Ishikawa (cell line): ENCODE measurements at regions not wholly inside any gene's neighbourhood (a gene's known extent, or its start where the extent isn't known, plus 50 kb on each side); places are given as distances from the start of the nearest gene placed in this dataset.

ENCODE experiments used
- CEBPB ChIP-seq: IDR thresholded peaks from 2 replicates; pipeline ENCODE4 v1.6.1; 2012
- CREB1 ChIP-seq: IDR thresholded peaks from 2 replicates; pipeline ENCODE4 v1.6.1; 2012; ENCODE audit warnings: low read depth
- EGR1 ChIP-seq: IDR thresholded peaks from 2 replicates; pipeline ENCODE4 v1.6.1; 2012
- EP300 ChIP-seq: IDR thresholded peaks from 2 replicates; pipeline ENCODE4 v1.6.1; 2012; ENCODE audit warnings: borderline replicate concordance
- FOXM1 ChIP-seq: IDR thresholded peaks from 2 replicates; pipeline ENCODE4 v1.6.1; 2012; ENCODE audit warnings: low read depth, borderline replicate concordance
- NFIC ChIP-seq: IDR thresholded peaks from 2 replicates; pipeline ENCODE4 v1.6.1; 2012
- RAD21 ChIP-seq: IDR thresholded peaks from 2 replicates; pipeline ENCODE4 v1.6.1; 2012; ENCODE audit warnings: low read depth
- TAF1 ChIP-seq: IDR thresholded peaks from 2 replicates; pipeline ENCODE4 v1.6.1; 2012; ENCODE audit warnings: low read depth, mild to moderate bottlenecking
- TCF12 ChIP-seq: IDR thresholded peaks from 2 replicates; pipeline ENCODE4 v1.6.1; 2012; ENCODE audit warnings: low read depth
- TEAD4 ChIP-seq: IDR thresholded peaks from 2 replicates; pipeline ENCODE4 v1.6.1; 2012
- YY1 ChIP-seq: IDR thresholded peaks from 2 replicates; pipeline ENCODE4 v1.6.1; 2012; ENCODE audit warnings: low read depth
- ZBTB7A ChIP-seq: IDR thresholded peaks from 2 replicates; pipeline ENCODE4 v1.6.1; 2012; ENCODE audit warnings: low read depth
- TF ChIP-seq, protein P1 (sequence below): IDR thresholded peaks from 2 replicates; pipeline ENCODE4 v1.6.1; 2012; ENCODE audit warnings: low read depth, mild to moderate bottlenecking
- TF ChIP-seq, protein P2 (sequence below): IDR thresholded peaks from 2 replicates; pipeline ENCODE4 v1.6.1; 2012
- TF ChIP-seq, protein P3 (sequence below): IDR thresholded peaks from 2 replicates; pipeline ENCODE4 v1.6.1; 2012

DNA sequence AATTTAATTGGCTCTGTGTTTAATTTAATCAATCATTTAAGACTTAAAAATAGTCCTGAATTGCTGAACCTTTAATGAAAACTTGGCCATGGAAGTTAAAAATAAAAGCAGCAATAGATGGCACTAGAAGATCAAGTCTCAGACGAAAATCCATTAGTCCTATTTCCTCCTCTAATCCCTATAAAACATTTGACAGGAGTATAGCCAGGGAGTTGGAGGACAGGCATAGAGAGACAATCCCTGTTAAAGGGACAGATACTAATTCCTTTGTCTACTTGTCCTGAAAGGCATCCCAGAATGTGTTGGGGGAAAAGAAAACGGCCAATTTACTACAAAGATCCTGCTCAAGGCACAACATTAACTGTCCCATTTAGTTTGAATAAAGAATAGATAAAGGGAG lies 276.3 kb upstream of the TACR3 start:
- no peak for TF ChIP-seq EGR1
- TF ChIP-seq RAD21 = peak; percentile 56
- no peak for TF ChIP-seq CREB1

DNA sequence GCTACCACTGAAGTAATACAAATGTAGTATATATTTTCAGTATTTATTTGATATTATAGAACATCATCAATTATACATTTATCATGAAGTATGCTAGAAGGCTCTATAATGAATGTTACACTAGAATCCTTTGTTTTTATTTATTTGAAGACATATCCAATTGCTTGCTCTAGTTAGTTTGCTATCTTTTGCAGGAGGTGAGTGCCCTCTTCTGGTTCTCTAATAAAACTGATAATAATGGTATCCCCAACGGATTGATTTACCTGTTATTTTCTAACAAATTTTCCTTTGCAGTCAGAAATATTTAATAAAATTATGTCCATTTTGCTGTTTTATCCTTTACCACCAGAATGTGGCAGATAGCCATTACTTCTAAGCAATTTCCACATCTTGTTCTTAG lies 274.3 kb upstream of the TACR3 start:
- TF ChIP-seq ZBTB7A = no peak
- TF ChIP-seq TEAD4 = no peak
- peak; percentile 55 for TF ChIP-seq RAD21

DNA sequence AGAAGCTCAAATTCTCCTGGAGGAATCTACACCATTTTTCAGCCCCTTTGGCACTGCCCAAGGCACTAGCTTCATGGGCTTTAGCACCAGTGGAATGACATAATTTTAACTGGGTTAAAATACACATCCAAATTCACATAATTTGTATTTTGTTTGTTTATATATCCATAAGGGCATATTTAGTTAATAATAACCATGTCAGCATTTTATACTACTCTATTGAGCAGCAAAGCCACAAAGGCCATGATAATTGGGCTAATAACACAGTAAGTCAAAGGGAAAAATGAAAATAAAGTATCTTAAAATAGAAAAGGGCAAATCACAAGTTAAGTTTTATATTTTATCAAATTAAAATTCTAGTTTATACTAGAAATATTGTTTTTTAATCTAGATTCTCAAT lies 262.7 kb upstream of the TACR3 start:
- TF ChIP-seq NFIC (no peak), CREB1 (no peak), YY1 (no peak), EP300 (no peak), CEBPB (no peak), TEAD4 (no peak), TCF12 (no peak), ZBTB7A (no peak), FOXM1 (no peak)
- TF ChIP-seq, protein P1, sequence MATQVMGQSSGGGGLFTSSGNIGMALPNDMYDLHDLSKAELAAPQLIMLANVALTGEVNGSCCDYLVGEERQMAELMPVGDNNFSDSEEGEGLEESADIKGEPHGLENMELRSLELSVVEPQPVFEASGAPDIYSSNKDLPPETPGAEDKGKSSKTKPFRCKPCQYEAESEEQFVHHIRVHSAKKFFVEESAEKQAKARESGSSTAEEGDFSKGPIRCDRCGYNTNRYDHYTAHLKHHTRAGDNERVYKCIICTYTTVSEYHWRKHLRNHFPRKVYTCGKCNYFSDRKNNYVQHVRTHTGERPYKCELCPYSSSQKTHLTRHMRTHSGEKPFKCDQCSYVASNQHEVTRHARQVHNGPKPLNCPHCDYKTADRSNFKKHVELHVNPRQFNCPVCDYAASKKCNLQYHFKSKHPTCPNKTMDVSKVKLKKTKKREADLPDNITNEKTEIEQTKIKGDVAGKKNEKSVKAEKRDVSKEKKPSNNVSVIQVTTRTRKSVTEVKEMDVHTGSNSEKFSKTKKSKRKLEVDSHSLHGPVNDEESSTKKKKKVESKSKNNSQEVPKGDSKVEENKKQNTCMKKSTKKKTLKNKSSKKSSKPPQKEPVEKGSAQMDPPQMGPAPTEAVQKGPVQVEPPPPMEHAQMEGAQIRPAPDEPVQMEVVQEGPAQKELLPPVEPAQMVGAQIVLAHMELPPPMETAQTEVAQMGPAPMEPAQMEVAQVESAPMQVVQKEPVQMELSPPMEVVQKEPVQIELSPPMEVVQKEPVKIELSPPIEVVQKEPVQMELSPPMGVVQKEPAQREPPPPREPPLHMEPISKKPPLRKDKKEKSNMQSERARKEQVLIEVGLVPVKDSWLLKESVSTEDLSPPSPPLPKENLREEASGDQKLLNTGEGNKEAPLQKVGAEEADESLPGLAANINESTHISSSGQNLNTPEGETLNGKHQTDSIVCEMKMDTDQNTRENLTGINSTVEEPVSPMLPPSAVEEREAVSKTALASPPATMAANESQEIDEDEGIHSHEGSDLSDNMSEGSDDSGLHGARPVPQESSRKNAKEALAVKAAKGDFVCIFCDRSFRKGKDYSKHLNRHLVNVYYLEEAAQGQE = no peak
- TF ChIP-seq, protein P2, sequence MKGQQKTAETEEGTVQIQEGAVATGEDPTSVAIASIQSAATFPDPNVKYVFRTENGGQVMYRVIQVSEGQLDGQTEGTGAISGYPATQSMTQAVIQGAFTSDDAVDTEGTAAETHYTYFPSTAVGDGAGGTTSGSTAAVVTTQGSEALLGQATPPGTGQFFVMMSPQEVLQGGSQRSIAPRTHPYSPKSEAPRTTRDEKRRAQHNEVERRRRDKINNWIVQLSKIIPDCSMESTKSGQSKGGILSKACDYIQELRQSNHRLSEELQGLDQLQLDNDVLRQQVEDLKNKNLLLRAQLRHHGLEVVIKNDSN = no peak
- TF ChIP-seq, protein P3, sequence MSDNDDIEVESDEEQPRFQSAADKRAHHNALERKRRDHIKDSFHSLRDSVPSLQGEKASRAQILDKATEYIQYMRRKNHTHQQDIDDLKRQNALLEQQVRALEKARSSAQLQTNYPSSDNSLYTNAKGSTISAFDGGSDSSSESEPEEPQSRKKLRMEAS = no peak

DNA sequence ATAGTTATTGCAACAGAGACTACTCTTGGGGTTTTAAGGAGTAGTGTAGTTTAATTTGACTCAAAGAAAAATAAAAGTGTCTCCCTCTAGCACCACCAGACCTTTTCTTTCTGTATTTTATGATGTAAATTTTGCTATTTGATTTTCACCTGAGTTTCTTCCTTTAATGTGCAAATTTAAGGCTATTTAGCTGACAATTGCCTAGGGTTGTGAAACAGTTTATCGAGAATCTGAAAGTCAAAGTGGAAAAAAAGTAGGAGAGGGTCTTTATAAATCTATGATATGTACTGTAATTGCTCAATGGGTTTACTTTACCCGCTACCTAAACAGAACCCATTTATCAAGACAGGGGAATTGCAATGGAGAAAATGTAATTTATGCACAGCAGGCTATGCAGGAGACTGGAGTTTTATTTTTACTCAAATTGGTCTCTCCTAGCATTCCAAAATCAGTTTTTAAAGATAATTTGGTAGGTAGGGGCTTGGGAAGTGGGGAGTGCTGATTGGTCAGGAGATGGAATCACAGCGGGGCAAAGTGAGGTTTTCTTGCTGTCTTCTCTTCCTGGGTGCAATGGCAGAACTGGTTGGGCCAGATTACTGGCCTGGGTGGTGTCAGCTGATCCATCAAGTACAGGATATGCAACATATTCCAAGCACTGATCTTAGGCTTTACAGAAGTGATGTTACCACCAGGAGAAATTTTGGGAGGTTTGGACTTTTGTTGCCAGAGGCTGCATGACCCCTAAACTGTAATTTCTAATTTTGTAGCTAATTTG lies 228.6 kb upstream of the TACR3 start:
- TF ChIP-seq CEBPB (no peak), TCF12 (no peak), ZBTB7A (no peak), EP300 (no peak), YY1 (no peak), EGR1 (no peak), CREB1 (no peak), TAF1 (no peak), NFIC (no peak), RAD21 (no peak), FOXM1 (no peak), TEAD4 (no peak)
- TF ChIP-seq, protein P3 = no peak
- TF ChIP-seq, protein P1 = no peak
- TF ChIP-seq, protein P2 = no peak

DNA sequence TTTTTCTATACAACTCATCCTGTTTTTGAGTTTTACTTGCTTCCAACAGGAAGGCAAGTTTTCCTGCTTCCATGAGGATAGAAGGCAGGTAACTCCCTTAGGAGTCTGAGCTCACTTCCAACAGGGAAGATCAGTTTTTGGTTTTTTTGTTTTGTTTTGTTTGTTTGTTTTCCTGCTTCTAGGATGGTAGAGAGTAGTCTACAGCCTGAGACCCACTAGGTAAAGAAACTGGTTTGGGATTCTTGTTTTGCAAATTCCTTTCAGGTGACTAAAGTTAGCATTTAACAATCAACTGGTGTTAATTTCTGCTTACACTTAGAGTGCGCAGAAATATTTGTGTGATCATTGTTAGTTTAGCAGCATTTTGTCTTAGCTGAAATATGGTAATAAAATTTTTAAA lies 227.8 kb upstream of the TACR3 start:
- TF ChIP-seq RAD21 = no peak
- TF ChIP-seq, protein P1 = no peak
- TF ChIP-seq EGR1 = no peak
- TF ChIP-seq, protein P3 = no peak
- TF ChIP-seq EP300 = no peak
- no peak for TF ChIP-seq YY1
- no peak for TF ChIP-seq NFIC
- no peak for TF ChIP-seq TAF1
- no peak for TF ChIP-seq ZBTB7A
- no peak for TF ChIP-seq FOXM1
- no peak for TF ChIP-seq CREB1
- TF ChIP-seq, protein P2 = no peak
- no peak for TF ChIP-seq CEBPB
- TF ChIP-seq TEAD4 = no peak
- TF ChIP-seq TCF12 = no peak
